Left colon (tissue), 2 donors: ENCODE measurements at regions not wholly inside any gene's neighbourhood (a gene's known extent, or its start where the extent isn't known, plus 50 kb on each side); places are given as distances from the start of the nearest gene placed in this dataset.
"Not testable (repeated sequence)": the region's sequence is repeated elsewhere in the genome, so short reads cannot be mapped to it uniquely, and the experiment has no call there.

ENCODE experiments used
- ATAC-seq: fragments of 200-7000 bp; cut with Tn5 transposase; one replicate; pipeline ENCODE4 v1.9.1; 2020; ENCODE audit warnings: mild to moderate bottlenecking, moderate library complexity
- DNase-seq, 2 donors: peaks; one replicate each; pipeline ENCODE4 v3.0.0-alpha.2; 2020
- intact Hi-C, 2 donors: fragments of 100-400 bp; cut with DNase I in 1 of 2; cut with micrococcal nuclease in 1 of 2; formaldehyde crosslinking; loops; one replicate each; pipeline versions ENCODE4 v1.11.2 to v1.14.0; 2022; cut with DNase I, micrococcal nuclease
- donor health status: DM: no; HTN: no; CAD: no.
- donor health status: DM: yes; HTN: yes; CAD: no.

DNA sequence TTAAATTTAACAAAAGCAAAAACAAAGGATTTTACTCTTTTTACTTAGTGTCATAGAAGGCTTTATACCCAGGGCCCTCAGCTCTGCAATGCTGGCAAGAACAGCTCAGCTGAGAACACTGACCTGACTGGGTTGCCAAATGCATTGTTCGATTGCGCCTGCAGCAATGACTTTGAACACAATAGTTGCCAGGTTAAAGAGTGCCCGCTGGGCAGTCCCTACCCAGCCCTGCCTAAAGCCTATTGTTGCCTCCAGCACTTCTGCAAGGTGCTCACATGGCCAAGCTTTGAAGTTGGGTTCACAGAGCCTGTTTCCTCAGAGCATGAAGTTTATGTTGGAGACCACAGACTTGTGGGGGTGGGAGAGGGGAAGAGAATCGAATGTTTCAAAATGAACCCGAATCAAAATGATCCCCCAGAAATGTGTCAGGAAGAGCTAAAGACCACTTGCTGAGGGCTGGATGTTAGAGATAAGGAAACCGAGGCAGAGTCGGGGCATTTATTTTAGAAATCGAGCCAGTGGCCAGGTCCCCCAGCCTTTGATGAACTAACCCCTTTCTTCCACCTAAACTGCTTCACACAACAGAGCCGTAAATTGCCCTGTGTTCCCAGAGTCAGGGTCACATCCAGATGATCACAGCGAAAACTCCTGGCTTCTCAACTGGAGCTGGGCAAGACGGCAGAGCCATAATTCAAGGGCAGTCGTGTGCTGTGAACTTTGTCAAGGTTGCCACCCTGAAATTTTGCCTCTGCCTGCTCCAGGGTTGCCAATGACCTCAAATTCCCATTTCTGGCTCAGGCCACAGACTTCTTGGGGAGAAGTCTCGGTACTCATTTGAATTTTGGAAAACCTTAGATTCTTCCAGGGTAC is 55.0 kb downstream of the FOXA2 start:
- intact Hi-C loops: no loop called here
- DNase-seq (no peak), ATAC-seq (no peak)

GRCh38 chr20:22526512-22527012 is 57.8 kb downstream of the FOXA2 start:
- ATAC-seq (no peak), DNase-seq (no peak)
- intact Hi-C loops: no loop called here

DNA sequence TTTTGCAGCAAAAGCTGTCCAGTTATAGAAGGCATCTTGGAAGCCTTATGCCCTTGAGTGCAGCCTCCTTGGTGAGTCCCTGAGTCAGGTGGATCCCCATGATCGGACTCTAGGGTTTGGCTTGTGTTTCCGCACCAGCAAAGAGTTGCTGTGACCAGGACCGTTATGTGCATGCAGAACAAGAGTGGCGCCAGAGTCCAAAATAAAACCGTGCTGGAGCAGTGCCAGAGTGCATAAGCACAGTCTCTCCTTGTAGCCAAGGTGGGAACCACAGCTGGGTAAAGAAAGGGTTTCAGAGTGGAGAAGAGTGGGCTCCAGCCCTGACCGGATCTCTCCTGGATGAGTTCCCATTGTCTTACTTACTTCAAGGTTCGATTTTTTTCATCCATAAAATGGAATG is 58.6 kb downstream of the FOXA2 start:
- no peak for DNase-seq
- no peak for ATAC-seq
- intact Hi-C loops: no loop called here

- no peak for DNase-seq
- no peak for ATAC-seq
- intact Hi-C loops: no loop called here
Observed at GRCh38 chr20:22525069-22525820, 59.1 kb downstream of the FOXA2 start.

DNA sequence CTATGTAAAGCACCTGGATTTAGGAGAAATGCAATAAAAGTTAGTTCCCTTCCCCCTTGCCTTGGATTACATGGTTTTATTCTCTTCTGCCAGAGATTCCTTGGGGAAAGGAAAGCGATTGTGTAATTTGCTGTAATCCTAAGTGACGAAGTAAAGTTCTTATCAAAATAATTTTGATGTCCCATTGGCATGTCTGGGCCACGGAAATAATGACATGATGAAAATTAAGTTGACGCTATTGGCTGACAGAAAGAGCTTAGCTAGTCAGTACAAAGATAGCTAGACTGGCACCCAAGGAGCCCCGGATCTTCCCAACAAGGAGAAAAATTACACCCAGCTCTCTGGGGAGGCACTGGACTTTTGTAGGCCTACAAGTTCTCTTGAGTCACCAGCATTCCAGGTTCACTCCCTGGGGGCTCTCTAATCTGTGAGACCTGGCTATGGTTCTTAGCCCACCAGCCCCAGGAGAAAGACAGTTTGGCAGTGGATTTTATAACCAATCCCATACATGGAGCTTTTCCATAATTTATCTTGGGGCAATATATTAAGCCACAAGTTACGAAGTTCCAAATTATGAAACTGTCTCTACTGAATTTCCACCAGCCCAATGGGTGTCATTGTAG is 59.9 kb downstream of the FOXA2 start:
- no peak for DNase-seq
- intact Hi-C loops: no loop called here
- ATAC-seq: no peak

DNA sequence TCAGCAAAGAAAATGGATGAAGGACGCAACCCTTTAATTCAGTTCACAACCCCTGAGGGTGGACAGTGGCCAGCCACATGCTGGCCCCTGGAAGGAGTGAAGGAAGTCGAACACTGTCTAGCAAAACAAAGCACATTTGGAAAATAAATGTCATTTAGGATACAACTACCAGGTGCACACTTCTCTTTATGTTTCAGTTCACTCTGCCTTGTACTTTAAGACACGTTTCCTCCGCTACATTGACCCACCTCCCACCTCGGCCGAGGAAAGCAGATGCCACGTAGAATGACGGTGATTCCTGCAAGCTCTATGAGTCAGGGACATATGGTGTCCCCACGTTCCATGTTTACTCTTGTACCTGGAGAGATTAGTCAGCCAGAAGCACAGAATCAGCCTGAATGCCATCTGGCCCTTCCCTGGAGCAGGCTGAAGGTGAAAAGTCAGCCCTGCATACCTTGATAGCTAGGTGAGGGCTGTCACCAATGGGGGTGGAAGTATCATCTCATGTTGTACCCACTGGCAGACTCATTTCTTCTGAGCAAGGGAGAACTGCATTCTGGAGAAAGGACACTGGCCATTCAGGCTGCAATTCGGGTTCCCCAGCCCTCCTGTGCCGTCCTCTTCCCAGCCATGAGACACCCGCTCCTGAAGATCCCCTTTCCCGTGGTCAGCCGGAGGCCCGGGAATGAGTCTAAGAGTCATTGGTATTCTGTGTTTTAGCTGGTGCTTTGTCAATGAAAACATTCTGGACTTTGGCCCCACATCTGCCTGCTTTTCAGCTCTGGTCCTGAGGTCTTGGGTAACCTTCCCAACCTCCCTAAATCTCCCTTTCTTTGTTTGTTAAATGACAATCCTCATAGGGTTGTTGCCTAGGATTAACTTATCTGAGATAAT is 60.6 kb downstream of the FOXA2 start:
- DNase-seq (peak; percentile 35 to 53), ATAC-seq (peak; percentile 94)
- intact Hi-C loops: no loop called here

- ATAC-seq (no peak), DNase-seq (no peak)
- intact Hi-C loops: no loop called here
Observed at GRCh38 chr20:22523128-22523498, 61.3 kb downstream of the FOXA2 start.

GRCh38 chr20:22522701-22523100 is 61.7 kb downstream of the FOXA2 start:
- DNase-seq (no peak), ATAC-seq (no peak)
- intact Hi-C loops: no loop called here

- DNase-seq, intact Hi-C loops, ATAC-seq: not testable (repeated sequence)
Observed at GRCh38 chr20:22521940-22522339, 62.4 kb downstream of the FOXA2 start.

GRCh38 chr20:22520381-22520780 is 64.0 kb downstream of the FOXA2 start:
- ATAC-seq: no peak
- intact Hi-C loops: no loop called here
- no peak for DNase-seq

DNA sequence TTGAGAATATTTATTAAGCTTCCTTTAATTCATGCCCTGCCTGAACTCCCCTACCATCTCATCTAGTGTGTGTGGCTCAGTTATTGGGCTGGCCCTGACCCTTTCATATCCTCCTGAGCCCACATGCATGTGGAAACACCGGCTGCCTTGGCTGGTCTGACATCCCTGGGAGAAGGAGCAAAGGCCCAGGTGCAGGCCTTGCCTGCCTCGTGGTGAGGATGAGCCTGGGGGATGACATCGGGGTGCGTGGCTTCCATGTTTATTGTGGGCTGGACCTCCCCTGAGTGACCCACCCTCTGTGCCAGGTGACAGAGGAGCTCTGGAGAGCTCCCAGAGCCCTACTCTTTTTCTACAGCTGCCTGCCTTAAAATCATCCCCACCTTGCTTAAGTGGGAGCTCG is 69.1 kb downstream of the FOXA2 start:
- intact Hi-C loops: no loop called here
- ATAC-seq (no peak), DNase-seq (no peak)

GRCh38 chr20:22513574-22513973 is 70.8 kb downstream of the FOXA2 start:
- ATAC-seq (no peak), DNase-seq (no peak)
- intact Hi-C loops: no loop called here

DNA sequence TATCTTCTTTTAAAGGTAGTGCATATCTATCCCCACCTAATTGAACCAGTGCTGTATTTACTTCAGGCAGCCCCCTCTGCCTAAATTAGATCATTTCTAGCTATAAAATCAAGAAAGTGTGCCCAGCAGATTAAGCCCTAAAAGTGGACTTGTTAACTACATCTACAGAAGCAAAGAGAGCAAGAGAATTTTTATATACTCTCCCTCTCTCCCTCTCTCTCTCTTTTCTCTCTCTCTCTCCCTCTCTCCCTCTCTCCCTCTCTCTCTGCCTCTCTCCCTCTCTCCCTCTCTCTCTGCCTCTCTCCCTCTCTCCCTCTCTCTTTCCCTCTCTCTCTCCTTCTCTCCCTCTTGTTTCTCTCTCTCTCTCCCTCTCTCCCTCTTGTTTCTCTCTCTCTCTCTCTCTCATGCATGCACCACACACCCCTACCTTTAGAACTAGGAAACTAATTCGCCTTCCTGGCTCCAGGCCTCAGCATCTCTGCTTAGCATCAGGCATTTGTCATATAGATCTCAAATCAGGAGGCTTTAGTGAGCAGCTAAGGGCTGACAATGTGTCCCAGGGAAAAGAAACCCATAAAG is 71.4 kb downstream of the FOXA2 start:
- DNase-seq: no peak
- intact Hi-C loops: no loop called here
- ATAC-seq: no peak

GRCh38 chr20:22511943-22512910 is 72.1 kb downstream of the FOXA2 start:
- intact Hi-C loops: no loop called here
- ATAC-seq: peak; percentile 95
- peak; percentile 56 to 82 for DNase-seq

GRCh38 chr20:22509843-22510147 is 74.6 kb downstream of the FOXA2 start:
- intact Hi-C loops: no loop called here
- DNase-seq (no peak), ATAC-seq (no peak)

- intact Hi-C loops: no loop called here
- DNase-seq (no peak), ATAC-seq (no peak)
Observed at GRCh38 chr20:22509090-22509842, 75.1 kb downstream of the FOXA2 start.

DNA sequence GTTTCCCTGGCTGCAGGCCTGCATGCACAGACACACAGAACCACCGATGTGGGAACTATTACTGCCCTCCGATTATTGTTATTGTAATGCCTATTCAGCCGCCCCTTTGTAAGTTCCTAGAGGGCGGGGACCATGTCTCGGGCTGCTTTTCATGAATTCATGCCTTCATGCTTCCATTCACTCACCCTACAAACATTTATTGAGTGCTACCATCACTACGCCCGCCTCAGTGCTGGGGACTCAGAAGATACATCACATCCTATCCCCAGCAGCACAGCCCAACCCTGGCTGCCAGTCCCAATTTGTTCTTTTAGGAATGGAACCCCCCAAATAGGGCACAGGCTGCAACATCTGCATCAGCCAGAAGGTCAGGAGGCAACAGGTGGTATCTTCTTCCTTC is 75.9 kb downstream of the FOXA2 start:
- no peak for ATAC-seq
- intact Hi-C loops: no loop called here
- no peak for DNase-seq
